ENCODE measurements at regions not wholly inside any gene's neighbourhood (a gene's known extent, or its start where the extent isn't known, plus 50 kb on each side); places are given as distances from the start of the nearest gene placed in this dataset.

DNA sequence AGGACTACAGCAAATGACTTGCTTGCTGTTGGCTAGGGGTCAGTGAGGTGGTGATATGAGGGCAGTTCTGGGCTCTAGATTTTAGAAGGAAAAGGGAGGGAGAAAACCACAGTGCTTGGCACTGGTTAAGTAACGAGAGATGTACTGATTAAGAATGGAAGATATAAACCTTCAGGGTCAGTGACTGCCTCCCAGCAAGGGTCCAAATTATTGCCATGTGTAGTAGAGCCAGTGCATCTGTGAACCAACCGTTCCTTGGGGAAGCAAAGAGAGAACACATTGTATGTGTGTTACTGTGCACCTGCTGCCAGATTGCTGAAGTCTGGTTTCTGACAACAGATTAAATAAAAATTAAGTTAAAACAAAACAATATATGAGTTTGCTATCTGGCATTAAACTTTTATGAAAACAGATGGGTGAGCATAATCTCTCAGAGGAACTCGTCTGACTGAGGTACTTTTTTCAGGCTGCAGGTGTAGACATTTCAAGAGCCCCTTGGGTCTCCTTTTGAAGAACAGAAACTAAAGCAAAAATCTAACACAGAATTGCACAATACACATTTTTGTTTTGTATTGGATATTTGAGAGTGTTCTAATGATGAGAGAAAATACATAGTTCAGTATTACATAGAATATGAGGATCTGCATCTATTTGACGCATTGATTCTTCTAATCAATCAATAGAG is 1120.6 kb downstream of the SORCS3 start:
- Histone ChIP-seq H3K4me2 (ENCODE audit: insufficient read depth in 1 of 2, low read depth in 2 of 2, low read length in 2 of 2) (no peak overlapping the region), H2BK15ac (ENCODE audit: low read length) (no peak overlapping the region), H3K56ac (replicated peaks; ENCODE audit: insufficient read length, low read depth, low read length) (no peak overlapping the region), H3K23me2 (ENCODE audit: low read depth, low read length) (no peaks in the 10 kb centered on the region; the same call in 1 of the 2 replicates), H4K8ac (ENCODE audit: extremely low read depth, insufficient read depth, low read length) (no peak overlapping the region), H3K4me1 (replicated peaks in 1 of 4; ENCODE audit: control insufficient read depth in 3 of 4, insufficient read depth in 4 of 4, low read length in 3 of 4) (no peaks in the 10 kb centered on the region; a peak in 1 of 7 replicates), H4K5ac (ENCODE audit: insufficient read length, low read depth, low read length) (no peak overlapping the region), H3K79me2 (ENCODE audit: control insufficient read depth in 1 of 2, insufficient read depth in 2 of 2, low read length in 2 of 2) (no peaks in the 10 kb centered on the region), H2AFZ (ENCODE audit: low read length) (no peak overlapping the region), H3K14ac (ENCODE audit: insufficient read length) (no peak overlapping the region), H3K4ac (replicated peaks; ENCODE audit: insufficient read length, low read depth, low read length) (no peak overlapping the region), H3K36me3 (ENCODE audit: control insufficient read depth in 2 of 4, insufficient read depth in 4 of 4, low read length in 3 of 4) (no peaks in the 10 kb centered on the region), H3K27ac (ENCODE audit: low read depth, low read length) (no peak overlapping the region), H4K20me1 (replicated peaks in 1 of 2; ENCODE audit: control insufficient read depth in 1 of 2, insufficient read depth in 2 of 2, low read length in 2 of 2) (no peaks in the 10 kb centered on the region), H3K9me3 (ENCODE audit: insufficient read depth in 2 of 2, low read depth in 1 of 2, low read length in 1 of 2) (no peaks in the 10 kb centered on the region), H2BK12ac (ENCODE audit: low read depth, low read length) (no peak overlapping the region), H2BK5ac (ENCODE audit: low read depth, low read length) (no peak overlapping the region), H2BK20ac (ENCODE audit: low read length) (no peak overlapping the region), H4K91ac (replicated peaks; ENCODE audit: insufficient read length, low read length) (no peak overlapping the region), H3K23ac (ENCODE audit: insufficient read length) (no peak overlapping the region), H2AK5ac (ENCODE audit: low read depth, low read length) (no peak overlapping the region), H3K18ac (ENCODE audit: extremely low read depth, low read length) (no peak overlapping the region), H2BK120ac (replicated peaks; ENCODE audit: low read depth, low read length) (no peak overlapping the region), H3K4me3 (ENCODE audit: extremely low read depth in 1 of 4, insufficient read depth in 2 of 4, low read depth in 3 of 4, low read length in 4 of 4) (no peak overlapping the region), H3K9ac (replicated peaks in 1 of 4; ENCODE audit: extremely low read depth in 1 of 4, low read depth in 3 of 4, low read length in 3 of 4) (no peak overlapping the region), H3K79me1 (ENCODE audit: low read depth, low read length) (no peaks in the 10 kb centered on the region), H3K27me3 (replicated peaks in 1 of 4; ENCODE audit: control insufficient read depth in 3 of 4, extremely low read depth in 1 of 4, insufficient read depth in 3 of 4, low read length in 3 of 4) (no peaks in the 10 kb centered on the region)
- 88% methylated on average over 4 of the region's 4 CpGs; no CpG with 5 or more reads in 1 of the 2 experiments for WGBS, 2 experiments (ENCODE audit: extremely low coverage in 1 of 2, insufficient coverage in 1 of 2, insufficient read length in 1 of 2, insufficient replicate concordance in 2 of 2, low coverage in 1 of 2, low lambda C conversion rate in 2 of 2, missing lambda C conversion rate in 1 of 2)
- TF ChIP-seq GABPA (IDR thresholded peaks at IDR 0.05; ENCODE audit: borderline replicate concordance, insufficient read depth, low read length), result no peak
- no peak for TF ChIP-seq MAX (IDR thresholded peaks at IDR 0.05)
- no peak for TF ChIP-seq POLR2AphosphoS5 (IDR thresholded peaks at IDR 0.05; ENCODE audit: low read depth, low read length)
- TF ChIP-seq SIRT6 (IDR thresholded peaks at IDR 0.05; ENCODE audit: low read length), result no peak
- TF ChIP-seq RXRA (IDR thresholded peaks at IDR 0.05; ENCODE audit: insufficient read depth, low read depth, low read length), result no peak
- TF ChIP-seq FOSL1 (IDR thresholded peaks at IDR 0.05; ENCODE audit: insufficient read depth, low read depth, low read length), result no peak
- TF ChIP-seq CHD2 (IDR thresholded peaks at IDR 0.05; ENCODE audit: low read length), result no peak
- no peak for TF ChIP-seq SAP30 (IDR thresholded peaks at IDR 0.05; ENCODE audit: insufficient read depth, insufficient replicate concordance, low read length)
- no peak for TF ChIP-seq TEAD4 (IDR thresholded peaks at IDR 0.05; ENCODE audit: low read depth, low read length)
- no peak for TF ChIP-seq JUN (IDR thresholded peaks at IDR 0.05; ENCODE audit: low read depth, low read length)
- no peak for TF ChIP-seq KDM5A (IDR thresholded peaks at IDR 0.05; ENCODE audit: low read length)
- no peak for TF ChIP-seq CBX5 (IDR thresholded peaks at IDR 0.05; ENCODE audit: low read depth, low read length)
- no peak for DNase-seq (ENCODE audit: low read depth in 1 of 2, low spot score in 2 of 2)
- POLR2A ChIA-PET (ENCODE audit: partially characterized antibody), result no interaction called here
- CTCF ChIA-PET (ENCODE audit: partially characterized antibody), result no interaction called here
- FAIRE-seq, result no peak
